Endothelial cell of umbilical vein (primary cell): ENCODE measurements at regions not wholly inside any gene's neighbourhood (a gene's known extent, or its start where the extent isn't known, plus 50 kb on each side); places are given as distances from the start of the nearest gene placed in this dataset.

Experiments used
- BruUV-seq: library from RNA; stranded (reverse); fragments of 400-500 nt; replicated peaks from 2 replicates; lab custom pipeline; 2021; lab: Mats Ljungman, UMichigan
- CTCF ChIA-PET: fragments of 300-600, 350-600 bp; sonication (Branson Sonifier 250); formaldehyde crosslinking; loops from one replicate; lab custom pipeline; 2021; ENCODE audit warnings: antibody characterized with exemption, inconsistent platforms; lab: Charles Lee
- POLR2A ChIA-PET: fragments of 300-600, 350-600 bp; sonication (Branson Sonifier 250); formaldehyde crosslinking; loops from one replicate; lab custom pipeline; 2021; ENCODE audit warnings: antibody characterized with exemption, inconsistent platforms; lab: Charles Lee
- DNase-seq: peaks from one replicate; pipeline ENCODE4 v3.0.0-alpha.2; 2011; ENCODE audit warnings: low read depth, low spot score
- FAIRE-seq: peaks from 2 replicates; lab custom pipeline; 2011; peaks lifted over from hg19 to GRCh38; lab: Jason Lieb, UNC
- H2AFZ ChIP-seq: 2 replicates; pipeline ENCODE4 v1.6.0; 2012; ENCODE audit warnings: low read depth, low read length, control low read depth, inconsistent platforms
- H3K27ac ChIP-seq: 2 replicates; pipeline ENCODE4 v1.5.1; 2011; ENCODE audit warnings: low read depth, mild to moderate bottlenecking, control low read depth, low read length, moderate library complexity; ENCODE audit not compliant: insufficient read depth
- H3K27me3 ChIP-seq, 2 experiments: 2 replicates each; pipeline versions ENCODE4 v1.6.0 to v1.6.1; 2011; ENCODE audit warnings: low read length in 2 of 2, mixed read lengths in 1 of 2; ENCODE audit not compliant: control insufficient read depth in 2 of 2, insufficient read depth in 2 of 2
- H3K36me3 ChIP-seq, 2 experiments: 2 replicates in 1 of 2; 3 replicates in 1 of 2; pipeline ENCODE4 v1.5.1; 2011; ENCODE audit warnings: low read length in 2 of 2, mild to moderate bottlenecking in 1 of 2, moderate library complexity in 1 of 2; ENCODE audit not compliant: control insufficient read depth in 2 of 2, insufficient read depth in 2 of 2; ENCODE audit errors: extremely low read depth in 1 of 2
- H3K4me1 ChIP-seq: 3 replicates; pipeline ENCODE4 v1.5.1; 2011; ENCODE audit warnings: mild to moderate bottlenecking, low read length; ENCODE audit not compliant: control insufficient read depth, insufficient read depth; ENCODE audit errors: extremely low read depth
- H3K4me2 ChIP-seq: 2 replicates; pipeline ENCODE4 v1.6.1; 2011; ENCODE audit warnings: low read length, control low read depth, mixed read lengths; ENCODE audit not compliant: insufficient read depth
- H3K4me3 ChIP-seq, 3 experiments: fragments of 200-600 bp in 1 of 3; sonication (generic), shearing (Covaris generic) in 1 of 3; replicated peaks in 1 of 3; 2 replicates each; pipeline ENCODE4 v1.5.1; 2011 to 2016; ENCODE audit warnings: control low read depth in 3 of 3, low read length in 3 of 3, mild to moderate bottlenecking in 2 of 3, inconsistent platforms in 1 of 3, low read depth in 1 of 3, moderate library complexity in 1 of 3; ENCODE audit not compliant: insufficient read depth in 1 of 3
- H3K79me2 ChIP-seq: 2 replicates; pipeline ENCODE4 v1.6.0; 2012; ENCODE audit warnings: low read length, inconsistent platforms; ENCODE audit not compliant: control insufficient read depth, insufficient read depth
- H3K9ac ChIP-seq: replicated peaks from 2 replicates; pipeline ENCODE3; 2011; ENCODE audit warnings: low read length, control low read depth; ENCODE audit not compliant: insufficient read depth; ENCODE audit errors: extremely low read depth
- H3K9me1 ChIP-seq: replicated peaks from 3 replicates; pipeline ENCODE4 v1.6.0; 2011; ENCODE audit warnings: mild to moderate bottlenecking, low read length; ENCODE audit not compliant: control insufficient read depth, insufficient read depth; ENCODE audit errors: extremely low read depth
- H3K9me3 ChIP-seq: replicated peaks from 2 replicates; pipeline ENCODE4 v1.5.1; 2012; ENCODE audit warnings: low read length, inconsistent platforms; ENCODE audit not compliant: control insufficient read depth, insufficient read depth
- H4K20me1 ChIP-seq: replicated peaks from 2 replicates; pipeline ENCODE3; 2011; ENCODE audit warnings: mild to moderate bottlenecking, low read length; ENCODE audit not compliant: control insufficient read depth, insufficient read depth; ENCODE audit errors: extremely low read depth
- CTCF ChIP-seq, 2 donors: IDR thresholded peaks; 1 replicate in 1 of 2; 2 replicates in 1 of 2; pipeline ENCODE4 v1.5.1; 2011; ENCODE audit warnings: low read length in 2 of 2, mild to moderate bottlenecking in 2 of 2, moderate library complexity in 2 of 2, control low read depth in 1 of 2, inconsistent platforms in 1 of 2, low read depth in 1 of 2; ENCODE audit not compliant: insufficient read depth in 1 of 2; ENCODE audit errors: extremely low read depth in 1 of 2
- EZH2 ChIP-seq: IDR thresholded peaks from 2 replicates; pipeline ENCODE4 v1.6.1; 2012; ENCODE audit warnings: borderline replicate concordance, low read depth, mild to moderate bottlenecking, moderate library complexity, low read length, inconsistent platforms; ENCODE audit not compliant: severe bottlenecking
- FOS ChIP-seq: IDR thresholded peaks from 2 replicates; pipeline ENCODE4 v1.6.1; 2011; ENCODE audit warnings: mild to moderate bottlenecking, low read length, moderate library complexity, borderline replicate concordance; ENCODE audit not compliant: insufficient read depth
- GATA2 ChIP-seq: IDR thresholded peaks from 2 replicates; pipeline ENCODE4 v1.7.0; 2011; ENCODE audit warnings: low read depth, mild to moderate bottlenecking, moderate library complexity, mixed read lengths, low read length; ENCODE audit not compliant: insufficient read length, insufficient read depth
- JUN ChIP-seq: IDR thresholded peaks from 2 replicates; pipeline ENCODE4 v1.6.1; 2011; ENCODE audit warnings: borderline replicate concordance, low read depth; ENCODE audit not compliant: insufficient read length, insufficient read depth
- MYC ChIP-seq: IDR thresholded peaks from one replicate; pipeline ENCODE4 v1.6.1; 2011; ENCODE audit warnings: mild to moderate bottlenecking, low read depth, low read length
- POLR2A ChIP-seq: IDR thresholded peaks from 2 replicates; pipeline ENCODE4 v1.6.1; 2012; ENCODE audit warnings: low read depth, mild to moderate bottlenecking, control low read depth, low read length
- POLR2AphosphoS5 ChIP-seq: IDR thresholded peaks from 2 replicates; pipeline ENCODE4 v1.6.1; 2012; ENCODE audit warnings: low read depth, mild to moderate bottlenecking, control low read depth, low read length, moderate library complexity; ENCODE audit not compliant: insufficient read depth
- dilution Hi-C: fragments of 300-500 bp; cut with MboI; formaldehyde crosslinking; loops from one replicate; pipeline ENCODE4 v1.15.0; 2019; ENCODE audit warnings: low sequenced_read_pairs; ENCODE audit not compliant: extremely low pct_ligation_motif_present
- intact Hi-C: fragments of 100-400 bp; cut with micrococcal nuclease; formaldehyde crosslinking; loops from one replicate; pipeline ENCODE4 v1.10.0; 2022
- TF ChIP-seq, protein P1 (sequence below): IDR thresholded peaks from 2 replicates; pipeline ENCODE4 v1.6.1; 2011; ENCODE audit not compliant: insufficient read depth, insufficient read length

DNA sequence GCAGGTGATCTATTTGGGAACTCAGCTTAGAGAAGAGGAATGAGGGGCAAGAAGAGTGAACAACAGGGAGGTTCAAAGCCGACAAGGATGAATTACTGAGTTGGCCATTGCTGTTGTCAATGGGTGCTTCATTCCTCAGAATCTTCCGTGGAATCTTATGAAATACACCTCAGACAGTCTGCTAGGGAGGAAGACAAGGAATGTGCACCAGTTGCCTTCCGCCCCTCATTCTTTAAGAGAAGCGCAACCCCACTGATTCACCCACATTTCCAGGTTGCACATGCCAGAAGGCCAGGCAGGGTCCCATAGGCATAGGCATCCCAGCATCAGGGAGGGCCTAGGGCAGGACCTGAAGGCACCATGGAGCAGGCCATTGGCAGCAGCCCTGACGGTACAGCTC, 127.5 kb upstream of the TNFAIP3 start:
- no peak for FAIRE-seq
- Histone ChIP-seq H3K27me3 (no peaks in the 10 kb centered on the region), H3K36me3 (no peaks in the 10 kb centered on the region), H4K20me1 (no peaks in the 10 kb centered on the region), H3K27ac (no peak overlapping the region), H3K79me2 (no peaks in the 10 kb centered on the region), H3K9ac (no peak overlapping the region), H3K4me2 (no peak overlapping the region), H3K4me3 (no peak overlapping the region), H2AFZ (no peak overlapping the region), H3K4me1 (no peaks in the 10 kb centered on the region), H3K9me3 (no peaks in the 10 kb centered on the region), H3K9me1 (no peaks in the 10 kb centered on the region)
- ChIA-PET POLR2A (no interaction called here), CTCF (interaction anchor here (0.9 kb wide), 1 partner anchor 17 kb away, joined by 3 read pairs; no protein-coding TSS in a partner anchor)
- TF ChIP-seq MYC: no peak
- TF ChIP-seq, protein P1, sequence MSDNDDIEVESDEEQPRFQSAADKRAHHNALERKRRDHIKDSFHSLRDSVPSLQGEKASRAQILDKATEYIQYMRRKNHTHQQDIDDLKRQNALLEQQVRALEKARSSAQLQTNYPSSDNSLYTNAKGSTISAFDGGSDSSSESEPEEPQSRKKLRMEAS: no peak
- TF ChIP-seq CTCF (IDR thresholded peaks at IDR 0.05; ENCODE audit: extremely low read depth in 1 of 2, insufficient read depth in 1 of 2, low read depth in 1 of 2, low read length in 2 of 2): no peak
- TF ChIP-seq POLR2A: no peak
- TF ChIP-seq EZH2: no peak
- no peak for TF ChIP-seq POLR2AphosphoS5
- TF ChIP-seq GATA2: no peak
- no peak for TF ChIP-seq FOS
- TF ChIP-seq JUN: no peak
- intact Hi-C loops (no loop called here), dilution Hi-C loops (loop anchor here (25.0 kb wide), 1 partner anchor 198 kb away; no protein-coding TSS in a partner anchor)
- no TSS peak for BruUV-seq
- no peak for DNase-seq
